ENCODE measurements at regions not wholly inside any gene's neighbourhood (a gene's known extent, or its start where the extent isn't known, plus 50 kb on each side); places are given as distances from the start of the nearest gene placed in this dataset.
"Not testable (repeated sequence)": the region's sequence is repeated elsewhere in the genome, so short reads cannot be mapped to it uniquely, and the experiment has no call there.

- DNase-seq, result no peak
These were observed 393.0 kb downstream of the IGSF11 start for GRCh38 chr3:118641608-118642007.

- DNase-seq, result no peak
These were observed 363.5 kb downstream of the IGSF11 start for GRCh38 chr3:118671192-118671591.

- DNase-seq, result no peak
These were observed 359.3 kb downstream of the IGSF11 start for GRCh38 chr3:118675305-118675704.

- not testable (repeated sequence) for DNase-seq
These were observed 356.0 kb downstream of the IGSF11 start for GRCh38 chr3:118678663-118679062.

- DNase-seq, result no peak
These were observed 351.7 kb downstream of the IGSF11 start for GRCh38 chr3:118682921-118683320.

- no peak for DNase-seq
These were observed 351.0 kb downstream of the IGSF11 start for GRCh38 chr3:118683636-118684035.

- DNase-seq, result no peak
These were observed 346.2 kb downstream of the IGSF11 start for GRCh38 chr3:118688396-118688884.

- DNase-seq, result no peak
These were observed 342.2 kb downstream of the IGSF11 start for GRCh38 chr3:118692416-118692815.

GRCh38 chr3:118705487-118706219, 329.0 kb downstream of the IGSF11 start:
- DNase-seq, result no peak

GRCh38 chr3:118707991-118708390, 326.7 kb downstream of the IGSF11 start:
- DNase-seq, result no peak

GRCh38 chr3:118710532-118710931, 324.1 kb downstream of the IGSF11 start:
- no peak for DNase-seq

GRCh38 chr3:118713502-118714207, 321.0 kb downstream of the IGSF11 start:
- DNase-seq, result no peak

GRCh38 chr3:118714800-118715199, 319.8 kb downstream of the IGSF11 start:
- no peak for DNase-seq

- DNase-seq, result no peak
These were observed 305.1 kb downstream of the IGSF11 start for GRCh38 chr3:118729546-118729945.

GRCh38 chr3:118734664-118735063, 300.0 kb downstream of the IGSF11 start:
- DNase-seq, result no peak

GRCh38 chr3:118736107-118736506, 298.5 kb downstream of the IGSF11 start:
- DNase-seq, result no peak

GRCh38 chr3:118740722-118741290, 293.8 kb downstream of the IGSF11 start:
- no peak for DNase-seq

GRCh38 chr3:118742760-118743159, 291.9 kb downstream of the IGSF11 start:
- DNase-seq, result no peak

GRCh38 chr3:118744186-118744585, 290.5 kb downstream of the IGSF11 start:
- DNase-seq, result no peak

- DNase-seq, result no peak
These were observed 280.0 kb downstream of the IGSF11 start for GRCh38 chr3:118754406-118755252.

- no peak for DNase-seq
These were observed 279.3 kb downstream of the IGSF11 start for GRCh38 chr3:118755253-118755801.

GRCh38 chr3:118760585-118761290, 273.9 kb downstream of the IGSF11 start:
- no peak for DNase-seq

All from activated CD4-positive, alpha-beta T cell treated with anti-CD3 and anti-CD28 coated beads for 48 hours (primary cell).